Choroid plexus epithelial cell (primary cell): ENCODE measurements at regions not wholly inside any gene's neighbourhood (a gene's known extent, or its start where the extent isn't known, plus 50 kb on each side); places are given as distances from the start of the nearest gene placed in this dataset.
A peak's percentile ranks its signal among the peaks of the same experiment; 100 is the strongest.
"Not testable (repeated sequence)": the region's sequence is repeated elsewhere in the genome, so short reads cannot be mapped to it uniquely, and the experiment has no call there.

ENCODE experiments used
- DNase-seq: peaks from one replicate; pipeline ENCODE4 v3.0.0-alpha.2; 2010; ENCODE audit warnings: low read depth
- H3K4me3 ChIP-seq: 2 replicates; pipeline ENCODE4 v1.5.1; 2011; ENCODE audit warnings: low read depth, mild to moderate bottlenecking, control low read depth, low read length, moderate library complexity
- CTCF ChIP-seq: conservative IDR thresholded peaks from 2 replicates; pipeline ENCODE4 v1.5.1; 2011; ENCODE audit warnings: low read depth, mild to moderate bottlenecking, control low read depth, inconsistent platforms, low read length, moderate library complexity

GRCh38 chr7:13262929-13263530, 575.6 kb downstream of the ARL4A start:
- peak; percentile 68 for TF ChIP-seq CTCF
- H3K4me3 ChIP-seq: no peak overlapping the region
- DNase-seq: peak; percentile 74

DNA sequence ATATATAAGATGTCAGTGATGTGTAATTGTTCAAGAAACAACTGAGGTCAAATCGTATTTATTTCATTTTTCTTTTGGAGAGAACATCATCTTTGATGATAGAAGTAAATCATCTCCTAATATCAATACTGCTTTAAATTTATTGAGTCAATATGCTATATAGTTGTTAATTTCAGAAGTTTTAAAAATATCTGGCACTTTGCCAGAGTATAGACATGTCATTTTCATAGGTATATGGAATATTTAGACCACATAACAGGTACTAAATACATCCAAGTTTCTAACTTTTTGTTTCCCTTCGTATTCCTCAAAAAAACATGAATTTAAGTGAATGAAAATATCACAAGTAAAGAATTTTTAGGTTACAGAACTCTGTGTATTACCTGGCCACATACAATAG, 577.8 kb downstream of the ARL4A start:
- H3K4me3 ChIP-seq: no peak overlapping the region
- TF ChIP-seq CTCF: no peak
- DNase-seq: no peak

DNA sequence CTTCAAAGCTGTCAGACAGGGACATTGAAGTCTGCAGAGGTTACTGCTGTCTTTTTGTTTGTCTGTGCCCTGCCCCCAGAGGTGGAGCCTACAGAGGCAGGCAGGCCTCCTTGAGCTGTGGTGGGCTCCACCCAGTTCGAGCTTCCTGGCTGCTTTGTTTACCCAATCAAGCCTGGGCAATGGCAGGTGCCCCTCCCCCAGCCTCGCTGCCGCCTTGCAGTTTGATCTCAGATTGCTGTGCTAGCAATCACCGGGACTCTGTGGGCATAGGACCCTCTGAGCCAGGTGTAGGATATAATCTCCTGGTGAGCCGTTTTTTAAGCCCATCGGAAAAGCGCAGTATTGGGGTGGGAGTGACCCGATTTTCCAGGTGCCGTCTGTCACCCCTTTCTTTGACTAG, 586.8 kb downstream of the ARL4A start:
- not testable (repeated sequence) for H3K4me3 ChIP-seq, DNase-seq

DNA sequence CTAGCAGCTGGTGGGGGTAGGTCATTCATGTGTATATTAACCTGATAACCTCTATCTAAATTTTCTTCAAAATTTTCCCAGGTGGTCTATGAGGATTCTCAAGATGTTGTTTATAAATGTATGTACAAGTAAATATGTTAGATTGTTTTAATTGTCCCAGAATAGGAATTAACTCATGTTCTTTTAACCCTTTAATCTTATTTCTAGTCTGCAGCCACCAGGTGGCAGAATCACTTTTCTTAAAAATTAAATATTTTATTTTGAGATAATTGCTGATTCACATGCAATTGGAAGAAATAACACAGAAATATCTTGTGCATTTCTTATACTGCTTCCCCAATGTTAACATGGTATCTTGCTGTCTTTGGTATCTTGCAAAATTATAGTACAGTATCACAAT, 589.5 kb downstream of the ARL4A start:
- DNase-seq: peak; percentile 20
- H3K4me3 ChIP-seq: no peak overlapping the region
- peak; percentile 43 for TF ChIP-seq CTCF

DNA sequence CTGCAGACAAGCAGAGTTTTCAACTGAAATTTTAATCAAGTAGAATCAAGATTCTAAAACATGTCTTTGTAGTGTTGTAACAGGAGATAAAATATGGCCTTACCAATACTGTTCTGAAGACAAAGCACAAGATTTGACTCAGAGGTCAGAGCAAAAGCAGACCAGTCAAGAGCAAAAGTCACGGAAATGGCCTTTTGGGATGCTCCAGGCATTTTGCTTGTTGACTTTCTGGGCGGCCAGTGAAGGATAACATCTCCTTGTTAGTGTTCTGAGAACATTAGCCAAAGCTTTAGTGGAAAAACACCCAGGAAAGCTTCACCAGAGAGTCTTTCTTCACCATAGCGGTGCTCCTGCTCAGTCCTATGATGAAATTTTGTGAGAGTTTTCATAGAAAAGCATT, 590.6 kb downstream of the ARL4A start:
- no peak for TF ChIP-seq CTCF
- H3K4me3 ChIP-seq: no peak overlapping the region

GRCh38 chr7:13279854-13280435, 592.5 kb downstream of the ARL4A start:
- TF ChIP-seq CTCF: peak; percentile 31
- peak; percentile 55 for DNase-seq
- no peak overlapping the region for H3K4me3 ChIP-seq

More for the DNA sequence above, 590.6 kb downstream of the ARL4A start:
- DNase-seq: no peak

DNA sequence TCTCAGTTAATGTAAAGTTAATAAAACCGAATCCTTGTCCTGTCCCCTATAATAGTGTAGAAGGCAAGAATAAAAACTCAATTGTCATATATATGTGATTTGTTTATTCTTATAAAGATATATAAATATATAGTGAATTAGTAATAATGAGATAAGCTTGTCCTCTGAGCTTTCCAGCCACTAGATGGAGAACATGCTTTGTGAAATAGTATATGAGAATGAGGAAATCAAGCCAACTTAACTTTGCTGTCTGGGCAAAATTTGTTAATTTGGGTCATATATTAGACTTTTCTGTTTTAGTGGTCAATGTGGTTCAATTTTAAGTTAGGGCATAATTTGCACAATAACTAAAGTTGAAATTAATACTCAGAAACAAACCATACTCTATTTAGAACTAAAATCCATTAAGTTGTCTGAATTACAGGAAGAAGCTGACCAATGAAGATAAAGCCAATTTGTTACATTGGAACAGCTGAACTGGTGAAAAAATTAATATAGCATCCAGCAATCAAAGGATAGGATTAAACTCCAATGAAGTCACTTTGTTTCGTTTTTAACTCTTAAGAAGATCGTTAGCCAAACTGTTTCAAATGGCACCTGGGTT, 595.0 kb downstream of the ARL4A start:
- DNase-seq: peak; percentile 70
- TF ChIP-seq CTCF: peak; percentile 69
- H3K4me3 ChIP-seq: no peak overlapping the region
